Inflammatory macrophage (primary cell): ENCODE measurements at regions not wholly inside any gene's neighbourhood (a gene's known extent, or its start where the extent isn't known, plus 50 kb on each side); places are given as distances from the start of the nearest gene placed in this dataset.
"Not testable (repeated sequence)": the region's sequence is repeated elsewhere in the genome, so short reads cannot be mapped to it uniquely, and the experiment has no call there.

Experiments
- DNase-seq, 2 donors: peaks; one replicate each; pipeline ENCODE4 v3.0.0-alpha.2; 2020 to 2022

DNA sequence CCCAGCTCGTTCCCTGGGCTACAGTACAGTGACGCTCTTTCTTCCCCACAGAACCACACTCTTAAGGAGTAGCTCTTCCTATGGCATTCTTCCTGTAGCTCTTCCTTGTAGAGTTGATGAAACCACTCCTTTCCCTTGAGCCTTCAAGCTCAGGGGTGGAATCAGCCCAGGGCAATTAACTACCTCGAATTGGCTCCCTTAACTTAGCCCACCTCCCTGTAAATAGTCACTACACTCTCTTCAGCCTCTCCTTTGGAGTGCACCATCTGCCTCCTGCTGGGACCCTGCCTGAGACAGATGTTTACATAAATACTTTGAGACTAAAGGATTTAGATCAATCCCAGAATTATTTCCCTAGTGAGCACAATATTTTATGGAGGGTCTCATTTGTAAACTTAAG is 537.8 kb upstream of the AUTS2 start:
- no peak for DNase-seq

DNA sequence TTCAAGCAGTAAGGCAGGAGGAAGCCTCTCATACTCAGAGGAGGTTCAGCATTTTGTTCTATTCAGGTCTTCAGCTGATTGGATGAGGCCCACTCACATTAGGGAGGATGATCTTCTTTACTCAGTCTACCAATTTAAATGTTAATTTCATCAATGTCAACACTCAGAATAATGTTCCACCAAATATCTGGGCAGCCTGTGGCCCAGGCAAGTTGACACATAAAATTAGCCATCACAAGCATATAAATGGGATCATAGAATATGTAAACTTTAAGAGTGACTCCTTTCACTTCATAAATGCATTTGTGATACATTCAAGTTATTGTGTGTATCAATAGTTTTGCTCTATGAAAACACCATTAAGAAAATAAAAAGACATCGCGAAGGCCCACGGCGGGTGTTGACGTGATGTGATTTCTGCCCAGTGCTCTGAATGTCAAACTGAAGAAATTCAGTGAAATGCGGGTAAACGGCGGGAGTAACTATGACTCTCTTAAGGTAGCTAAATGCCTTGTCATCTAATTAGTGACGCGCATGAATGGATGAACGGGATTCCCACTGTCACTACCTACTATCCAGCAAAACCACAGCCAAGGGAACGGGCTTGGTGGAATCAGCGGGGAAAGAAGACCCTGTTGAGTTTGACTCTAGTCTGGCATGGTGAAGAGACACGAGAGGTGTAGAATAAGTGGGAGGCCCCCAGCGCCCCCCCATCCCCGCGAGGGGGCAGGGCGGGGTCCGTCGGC is 536.1 kb upstream of the AUTS2 start:
- DNase-seq, result no peak

GRCh38 chr7:69067397-69067796 is 530.9 kb upstream of the AUTS2 start:
- DNase-seq, result no peak

DNA sequence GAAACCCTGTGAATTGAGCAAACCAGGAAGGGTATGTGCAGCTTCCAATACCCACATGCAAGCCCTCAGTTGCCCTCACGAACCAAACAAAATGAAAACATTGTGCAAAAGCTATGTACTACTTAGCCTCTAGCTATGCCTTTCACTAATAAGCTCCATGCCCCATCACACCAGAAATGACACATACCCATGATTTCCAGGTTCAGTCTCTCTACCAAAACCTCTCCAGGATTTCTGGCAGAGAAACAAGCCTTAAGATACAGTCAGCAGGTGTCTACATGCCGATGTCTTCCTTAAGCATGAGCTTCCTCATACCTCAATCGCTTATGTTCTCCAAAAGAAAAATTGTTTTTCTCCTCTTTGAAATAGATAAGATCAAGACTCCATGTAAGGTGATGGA is 527.8 kb upstream of the AUTS2 start:
- DNase-seq, result no peak

DNA sequence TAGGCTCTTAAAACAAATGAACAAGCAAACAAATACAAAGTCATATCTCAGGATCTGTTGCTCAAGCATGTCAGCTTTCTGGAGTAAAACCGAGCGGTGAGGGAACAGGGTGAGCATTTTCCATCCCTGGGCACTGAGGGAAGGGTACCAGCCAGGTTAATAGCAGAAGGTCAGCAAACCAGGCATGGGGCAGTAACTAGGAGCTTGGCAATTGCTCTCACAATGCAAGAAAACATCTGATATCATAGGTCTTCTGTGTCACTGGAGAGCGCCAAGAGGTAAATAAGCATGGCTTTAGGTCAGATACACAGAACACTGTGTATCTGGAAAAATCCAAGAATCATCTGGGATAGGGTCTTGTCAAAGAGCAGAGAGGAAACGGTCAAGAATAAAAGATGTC is 521.7 kb upstream of the AUTS2 start:
- no peak for DNase-seq

DNA sequence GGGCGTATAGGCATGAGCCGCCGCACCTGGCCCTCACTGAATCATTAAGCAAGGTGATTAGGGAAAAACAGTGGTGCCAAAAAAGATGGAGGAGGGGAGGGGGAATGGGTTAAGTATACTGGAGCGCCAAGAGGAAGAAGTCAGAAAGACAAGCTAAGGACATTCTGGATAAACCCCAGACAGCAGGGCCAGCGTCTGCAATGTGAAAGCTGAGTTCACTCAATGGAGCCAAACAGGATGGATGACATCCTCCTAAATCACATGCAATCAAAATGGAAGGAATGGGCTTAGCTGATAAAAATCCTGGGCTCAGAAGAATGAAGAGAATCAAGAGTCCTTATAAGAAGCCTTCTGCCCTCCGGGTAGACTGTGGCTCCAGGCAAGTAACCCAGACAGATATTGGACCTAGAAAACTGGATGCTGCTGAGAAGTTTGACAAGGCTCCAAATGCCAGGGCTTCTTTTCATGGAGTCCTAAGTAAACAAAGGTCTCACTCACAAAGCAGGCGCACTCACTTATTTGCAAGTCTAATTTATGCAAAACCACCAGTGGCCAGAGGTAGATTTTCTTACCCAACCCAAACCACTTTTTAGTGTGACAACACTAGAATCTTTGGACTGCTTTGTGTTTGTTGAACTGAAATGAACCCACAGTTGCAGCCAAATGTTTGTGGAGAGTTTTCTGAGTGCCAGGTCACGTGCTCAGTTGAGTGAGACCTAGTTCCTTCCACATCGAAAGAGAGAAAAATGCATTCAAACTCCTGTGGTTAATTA is 519.1 kb upstream of the AUTS2 start:
- no peak for DNase-seq

GRCh38 chr7:69087281-69087680 is 511.0 kb upstream of the AUTS2 start:
- not testable (repeated sequence) for DNase-seq

DNA sequence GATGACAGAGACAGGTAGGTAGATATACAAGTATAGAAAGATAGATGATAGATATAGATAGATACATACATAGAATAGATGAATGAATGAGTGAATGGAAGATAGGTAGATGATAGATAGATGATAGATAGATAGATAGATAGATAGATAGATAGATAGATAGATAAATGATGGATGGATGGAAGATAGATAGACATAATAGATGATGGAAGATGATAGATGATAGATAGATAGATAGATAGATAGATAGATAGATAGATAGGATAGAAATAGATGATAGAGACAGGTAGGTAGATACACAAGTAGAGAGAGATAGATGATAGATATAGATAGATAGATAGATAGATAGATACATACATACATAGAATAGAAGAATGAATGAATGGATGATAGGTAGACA is 510.1 kb upstream of the AUTS2 start:
- no peak for DNase-seq

DNA sequence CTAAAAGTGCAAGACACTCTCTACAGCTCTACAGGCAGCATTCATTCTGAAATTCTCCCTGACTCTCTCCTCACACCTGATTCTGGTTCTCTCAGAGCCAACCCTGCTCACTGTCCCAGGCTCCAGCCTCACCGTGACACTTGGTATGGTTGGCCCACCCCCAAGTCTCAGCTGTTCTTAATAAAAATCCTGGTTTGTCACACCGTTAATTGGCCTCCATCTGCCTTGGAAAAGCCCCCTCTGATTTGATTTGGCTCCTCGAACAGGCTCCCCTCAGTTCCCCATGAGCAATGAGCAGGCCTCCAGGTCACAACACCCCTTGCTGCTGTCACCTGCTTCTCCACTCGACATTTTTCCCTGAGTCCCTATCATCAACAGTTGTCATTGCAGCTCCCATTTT is 507.3 kb upstream of the AUTS2 start:
- DNase-seq, result no peak

- no peak for DNase-seq
Observed at GRCh38 chr7:69091521-69091920, 506.8 kb upstream of the AUTS2 start.

DNA sequence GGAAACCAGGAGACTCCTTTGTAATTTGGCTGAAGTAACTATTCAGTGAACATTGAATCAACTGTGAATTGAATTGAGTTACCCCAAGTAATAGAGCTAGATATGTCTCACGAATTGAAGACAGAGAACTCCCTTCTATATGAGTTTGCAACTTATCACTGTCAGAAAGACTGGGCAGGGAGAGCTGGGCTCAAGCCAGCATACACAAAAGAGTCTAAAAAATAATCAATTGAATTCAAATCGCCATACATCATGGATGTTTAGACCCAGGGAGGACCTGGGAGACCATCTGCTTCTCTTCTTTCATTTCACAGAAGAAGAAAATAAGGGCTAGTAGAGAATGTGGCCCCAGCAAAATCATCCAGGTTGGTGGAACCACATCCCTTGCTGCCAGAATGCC is 503.1 kb upstream of the AUTS2 start:
- no peak for DNase-seq

GRCh38 chr7:69095649-69096048 is 502.6 kb upstream of the AUTS2 start:
- no peak for DNase-seq

DNA sequence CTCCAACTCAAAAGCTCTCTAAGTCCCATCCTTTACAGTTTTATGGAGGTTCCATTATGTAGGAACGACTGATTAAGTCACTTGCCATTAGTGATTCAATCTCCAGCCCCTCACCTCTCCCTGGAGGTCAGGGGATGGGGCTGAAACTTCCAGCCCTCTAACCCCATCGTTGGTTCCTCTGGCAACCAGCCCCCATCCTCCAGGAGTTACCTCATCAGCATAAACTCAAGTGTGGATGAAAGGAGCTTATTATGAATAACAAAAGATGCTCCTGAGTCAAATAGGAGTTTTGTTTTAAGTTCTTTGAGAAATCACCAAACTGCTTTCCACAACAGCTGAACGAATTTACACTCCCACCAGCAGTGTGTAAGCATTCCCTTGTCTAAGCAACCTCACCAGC is 494.3 kb upstream of the AUTS2 start:
- no peak for DNase-seq

- DNase-seq, result no peak
Observed at GRCh38 chr7:69105092-69105491, 493.2 kb upstream of the AUTS2 start.

DNA sequence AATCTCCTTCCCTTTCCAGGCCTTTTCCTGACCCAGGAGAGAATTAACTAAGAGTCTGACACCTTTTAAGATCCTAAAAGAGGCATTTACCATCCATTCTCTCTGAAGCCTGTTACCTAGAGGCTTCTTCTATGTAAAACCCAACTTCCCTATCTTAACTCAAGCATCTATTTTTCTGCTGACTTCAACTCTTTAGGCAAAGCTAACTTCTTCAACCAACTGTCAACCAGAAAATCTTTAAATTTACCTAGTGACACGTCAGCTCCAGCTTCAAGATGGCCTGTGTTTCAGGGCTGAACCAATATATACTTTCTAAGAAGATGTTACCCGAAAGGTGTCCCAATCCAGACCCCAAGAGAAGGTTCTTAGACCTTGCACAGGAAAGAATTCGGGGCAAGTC is 492.3 kb upstream of the AUTS2 start:
- DNase-seq, result no peak

DNA sequence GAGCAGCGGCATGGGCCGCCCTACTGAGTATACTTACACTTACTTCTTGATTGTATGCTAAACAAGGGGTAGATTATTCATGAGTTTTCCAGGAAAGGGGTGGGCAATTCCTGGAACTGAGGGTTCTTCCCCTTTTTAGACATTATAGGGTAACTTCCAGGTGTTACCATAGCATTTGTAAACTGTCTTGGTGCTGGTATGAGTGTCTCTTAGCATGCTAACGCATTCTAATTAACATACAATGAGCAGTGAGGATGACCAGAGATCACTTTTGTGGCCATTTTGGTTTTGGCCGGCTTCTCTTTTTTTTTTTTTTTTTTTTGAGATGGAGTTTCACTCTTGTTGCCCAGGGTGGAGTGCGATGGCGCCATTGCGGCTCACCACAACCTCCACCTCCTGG is 491.8 kb upstream of the AUTS2 start:
- not testable (repeated sequence) for DNase-seq

DNA sequence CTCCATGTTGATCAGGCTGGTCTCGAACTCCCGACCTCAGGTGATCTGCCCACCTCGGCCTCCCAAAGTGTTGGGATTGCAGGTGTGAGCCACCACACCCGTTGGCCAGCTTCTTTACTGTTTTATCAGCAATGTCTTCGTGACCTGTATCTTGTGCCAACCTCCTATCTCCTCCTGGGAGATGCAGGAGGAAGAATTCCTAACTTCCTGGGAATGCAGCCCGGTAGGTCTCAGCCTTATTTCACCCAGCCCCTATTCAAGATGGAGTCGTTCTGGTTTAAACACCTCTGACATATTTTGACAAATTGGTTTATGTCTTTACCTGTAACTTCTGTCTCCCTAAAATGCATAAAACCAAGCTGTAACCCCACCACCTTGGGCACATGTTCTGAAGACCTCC is 491.3 kb upstream of the AUTS2 start:
- not testable (repeated sequence) for DNase-seq

GRCh38 chr7:69108097-69108496 is 490.2 kb upstream of the AUTS2 start:
- DNase-seq, result no peak

- DNase-seq, result no peak
Observed at GRCh38 chr7:69109246-69109645, 489.0 kb upstream of the AUTS2 start.

- DNase-seq, result no peak
Observed at GRCh38 chr7:69109879-69110278, 488.4 kb upstream of the AUTS2 start.

- DNase-seq, result no peak
Observed at GRCh38 chr7:69110450-69111050, 487.7 kb upstream of the AUTS2 start.

DNA sequence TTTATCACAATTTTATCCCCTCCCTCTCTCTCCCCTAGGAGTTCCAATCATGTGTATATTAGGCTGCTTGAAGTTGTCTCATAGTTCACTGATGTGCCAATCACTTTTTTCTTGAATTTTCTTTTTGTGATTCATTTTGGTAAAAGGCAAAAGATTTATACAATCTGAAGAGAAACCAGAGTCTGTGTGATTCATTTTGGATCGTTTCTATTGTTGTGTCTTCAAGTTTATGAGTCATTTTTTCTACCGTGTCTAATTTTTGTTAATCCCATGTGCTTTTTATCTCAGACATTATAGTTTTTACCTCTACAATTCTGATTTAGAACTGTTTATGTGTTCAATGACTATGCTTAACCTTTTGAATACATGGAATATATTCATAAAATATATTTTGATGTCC is 483.9 kb upstream of the AUTS2 start:
- DNase-seq, result no peak

GRCh38 chr7:69115788-69116187 is 482.5 kb upstream of the AUTS2 start:
- DNase-seq, result no peak

DNA sequence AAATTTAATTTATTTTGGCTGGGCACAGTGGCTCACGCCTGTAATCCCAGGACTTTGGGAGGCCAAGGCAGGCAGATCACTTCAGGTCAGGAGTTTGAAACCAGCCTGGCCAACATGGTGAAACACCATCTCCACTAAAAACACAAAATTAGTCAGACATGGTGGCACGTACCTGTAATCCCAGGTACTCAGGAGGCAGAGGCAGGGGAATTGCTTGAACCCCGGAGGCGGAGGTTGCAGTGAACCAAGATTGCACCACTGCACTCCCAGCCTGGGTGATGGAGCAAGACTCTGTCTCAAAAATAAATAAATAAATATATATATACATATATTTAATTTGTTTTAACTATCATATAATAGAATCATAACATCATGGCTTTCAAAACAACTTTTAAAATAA is 482.1 kb upstream of the AUTS2 start:
- DNase-seq, result not testable (repeated sequence)
